ENCODE measurements at regions not wholly inside any gene's neighbourhood (a gene's known extent, or its start where the extent isn't known, plus 50 kb on each side); places are given as distances from the start of the nearest gene placed in this dataset.

DNA sequence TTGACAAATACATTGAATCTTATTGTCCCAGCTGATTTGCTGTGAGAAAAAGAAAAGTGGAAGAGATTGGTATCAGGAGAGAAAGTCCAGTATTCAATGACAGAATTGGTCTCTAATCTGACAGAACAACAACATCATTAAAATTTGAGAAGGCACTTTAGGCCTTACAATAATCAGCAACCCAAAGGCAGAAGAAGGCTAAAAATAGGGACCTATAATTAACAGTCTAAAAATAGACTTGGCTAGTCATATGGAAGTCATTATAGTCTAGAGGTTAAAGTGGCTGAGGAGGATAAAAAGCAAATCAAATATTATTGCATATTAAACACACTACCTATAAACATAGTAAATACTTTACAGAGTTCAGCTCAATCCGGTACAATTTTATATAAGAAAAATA is 393.6 kb upstream of the JAG1 start:
- no peaks in the 10 kb centered on the region for H4K20me1 ChIP-seq (ENCODE audit: insufficient read depth, low read length)
- Mint-ChIP-seq H3K27ac (ENCODE audit: unreplicated experiment) (no peak overlapping the region), H3K36me3 (ENCODE audit: low read depth, unreplicated experiment) (no peaks in the 10 kb centered on the region), H3K4me3 (ENCODE audit: unreplicated experiment) (no peak overlapping the region), H3K9me3 (ENCODE audit: unreplicated experiment) (peaks cover 4% of the 10 kb centered on the region), H3K4me1 (ENCODE audit: low read depth, unreplicated experiment) (peaks cover 2% of the 10 kb centered on the region), H3K27me3 (ENCODE audit: low read depth, unreplicated experiment) (no peaks in the 10 kb centered on the region)
- H3K4me1 ChIP-seq (ENCODE audit: insufficient read depth, low read length), result no peaks in the 10 kb centered on the region
- TF ChIP-seq EZH2 (IDR thresholded peaks at IDR 0.05; ENCODE audit: insufficient read depth, low read length), result no peak
- TF ChIP-seq, protein P1, sequence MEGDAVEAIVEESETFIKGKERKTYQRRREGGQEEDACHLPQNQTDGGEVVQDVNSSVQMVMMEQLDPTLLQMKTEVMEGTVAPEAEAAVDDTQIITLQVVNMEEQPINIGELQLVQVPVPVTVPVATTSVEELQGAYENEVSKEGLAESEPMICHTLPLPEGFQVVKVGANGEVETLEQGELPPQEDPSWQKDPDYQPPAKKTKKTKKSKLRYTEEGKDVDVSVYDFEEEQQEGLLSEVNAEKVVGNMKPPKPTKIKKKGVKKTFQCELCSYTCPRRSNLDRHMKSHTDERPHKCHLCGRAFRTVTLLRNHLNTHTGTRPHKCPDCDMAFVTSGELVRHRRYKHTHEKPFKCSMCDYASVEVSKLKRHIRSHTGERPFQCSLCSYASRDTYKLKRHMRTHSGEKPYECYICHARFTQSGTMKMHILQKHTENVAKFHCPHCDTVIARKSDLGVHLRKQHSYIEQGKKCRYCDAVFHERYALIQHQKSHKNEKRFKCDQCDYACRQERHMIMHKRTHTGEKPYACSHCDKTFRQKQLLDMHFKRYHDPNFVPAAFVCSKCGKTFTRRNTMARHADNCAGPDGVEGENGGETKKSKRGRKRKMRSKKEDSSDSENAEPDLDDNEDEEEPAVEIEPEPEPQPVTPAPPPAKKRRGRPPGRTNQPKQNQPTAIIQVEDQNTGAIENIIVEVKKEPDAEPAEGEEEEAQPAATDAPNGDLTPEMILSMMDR (IDR thresholded peaks at IDR 0.05; ENCODE audit: insufficient read depth, low read depth, low read length), result no peak
- H3K79me2 ChIP-seq (ENCODE audit: insufficient read depth, low read length), result no peaks in the 10 kb centered on the region
- no peak overlapping the region for H2AFZ ChIP-seq (ENCODE audit: low read depth, low read length)
- no peaks in the 10 kb centered on the region for H3K36me3 ChIP-seq (ENCODE audit: insufficient read depth, low read length)
- H3K9me3 ChIP-seq (ENCODE audit: insufficient read depth, low read depth, low read length), result no peaks in the 10 kb centered on the region
- H3K27ac ChIP-seq (ENCODE audit: low read depth, low read length), result no peak overlapping the region
- FAIRE-seq (no peak), DNase-seq (ENCODE audit: low read depth) (no peak)
- no peak overlapping the region for H3K9ac ChIP-seq (ENCODE audit: low read length)
- H3K27me3 ChIP-seq (ENCODE audit: insufficient read depth, low read length), result no peaks in the 10 kb centered on the region
- no peak overlapping the region for H3K4me2 ChIP-seq (ENCODE audit: low read length)
- H3K4me3 ChIP-seq (ENCODE audit: insufficient read depth, low read depth, low read length), result no peak overlapping the region

DNA sequence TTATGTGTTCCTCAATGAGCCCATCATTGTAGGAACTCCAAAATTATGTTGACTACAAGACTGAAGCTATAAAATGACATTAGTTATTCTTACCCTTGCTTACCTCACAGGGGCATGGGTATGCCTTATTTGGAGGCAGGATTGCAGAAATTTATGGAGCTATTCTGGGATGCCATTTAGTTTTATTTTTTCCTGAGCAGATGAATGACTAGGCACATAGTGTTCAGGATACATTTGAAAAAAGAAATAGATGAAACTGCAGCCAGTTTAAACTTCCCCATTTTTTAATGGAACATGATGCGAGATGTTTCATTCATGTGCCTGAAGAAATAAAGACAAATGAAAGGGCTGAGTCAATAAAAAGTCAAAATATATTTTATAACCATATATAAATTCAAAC is 399.2 kb upstream of the JAG1 start:
- Histone ChIP-seq H3K9ac (ENCODE audit: low read length) (no peak overlapping the region), H3K4me2 (ENCODE audit: low read length) (no peak overlapping the region), H3K9me3 (ENCODE audit: insufficient read depth, low read depth, low read length) (no peaks in the 10 kb centered on the region), H2AFZ (ENCODE audit: low read depth, low read length) (no peak overlapping the region), H3K4me1 (ENCODE audit: insufficient read depth, low read length) (no peaks in the 10 kb centered on the region), H3K79me2 (ENCODE audit: insufficient read depth, low read length) (no peaks in the 10 kb centered on the region), H3K36me3 (ENCODE audit: insufficient read depth, low read length) (no peaks in the 10 kb centered on the region), H4K20me1 (ENCODE audit: insufficient read depth, low read length) (no peaks in the 10 kb centered on the region), H3K4me3 (ENCODE audit: insufficient read depth, low read depth, low read length) (no peak overlapping the region), H3K27me3 (ENCODE audit: insufficient read depth, low read length) (no peaks in the 10 kb centered on the region), H3K27ac (ENCODE audit: low read depth, low read length) (no peak overlapping the region)
- H3K36me3 Mint-ChIP-seq (ENCODE audit: low read depth, unreplicated experiment), result no peaks in the 10 kb centered on the region
- H3K27ac Mint-ChIP-seq (ENCODE audit: unreplicated experiment), result no peak overlapping the region
- peaks cover 7% of the 10 kb centered on the region for H3K9me3 Mint-ChIP-seq (ENCODE audit: unreplicated experiment)
- H3K4me3 Mint-ChIP-seq (ENCODE audit: unreplicated experiment), result no peak overlapping the region
- H3K27me3 Mint-ChIP-seq (ENCODE audit: low read depth, unreplicated experiment), result no peaks in the 10 kb centered on the region
- no peaks in the 10 kb centered on the region for H3K4me1 Mint-ChIP-seq (ENCODE audit: low read depth, unreplicated experiment)
- FAIRE-seq, result no peak
- DNase-seq (ENCODE audit: low read depth), result no peak
- TF ChIP-seq, protein P1 (IDR thresholded peaks at IDR 0.05; ENCODE audit: insufficient read depth, low read depth, low read length), result no peak
- no peak for TF ChIP-seq EZH2 (IDR thresholded peaks at IDR 0.05; ENCODE audit: insufficient read depth, low read length)

DNA sequence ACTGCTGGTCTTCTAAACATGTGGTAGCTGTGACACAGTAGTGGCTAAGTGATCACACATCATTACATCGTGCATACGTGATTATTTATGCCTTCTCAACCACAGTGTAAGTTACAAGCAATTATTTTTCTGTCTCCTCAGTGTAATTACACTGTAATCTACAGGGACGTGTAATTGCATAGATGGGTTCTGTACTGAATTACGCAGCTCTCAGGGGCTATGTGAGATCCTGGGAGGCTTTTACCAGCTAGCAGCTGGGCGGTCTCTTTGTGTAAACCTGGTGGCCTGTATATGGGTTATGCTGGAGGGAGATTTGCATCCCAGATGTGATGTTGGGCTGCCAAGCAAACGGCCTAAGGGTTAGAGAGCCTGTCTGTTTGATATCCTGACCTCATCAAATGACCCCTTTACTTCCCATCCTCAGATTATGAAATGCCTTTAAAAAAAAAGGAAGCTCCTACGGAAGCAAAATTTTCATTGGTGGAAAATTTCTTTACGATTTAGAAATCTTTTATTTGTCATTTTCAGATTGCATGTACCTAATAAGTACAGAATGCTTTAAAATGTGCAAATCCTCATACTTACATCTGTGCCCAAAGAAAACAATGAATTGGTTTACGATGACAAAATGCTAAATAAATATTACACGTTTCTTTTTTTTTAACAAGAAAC is 402.8 kb upstream of the JAG1 start:
- Mint-ChIP-seq H3K9me3 (ENCODE audit: unreplicated experiment) (peaks cover 7% of the 10 kb centered on the region), H3K27ac (ENCODE audit: unreplicated experiment) (no peak overlapping the region), H3K4me1 (ENCODE audit: low read depth, unreplicated experiment) (no peaks in the 10 kb centered on the region), H3K36me3 (ENCODE audit: low read depth, unreplicated experiment) (no peaks in the 10 kb centered on the region), H3K4me3 (ENCODE audit: unreplicated experiment) (no peak overlapping the region), H3K27me3 (ENCODE audit: low read depth, unreplicated experiment) (no peaks in the 10 kb centered on the region)
- H3K4me3 ChIP-seq (ENCODE audit: insufficient read depth, low read depth, low read length), result no peak overlapping the region
- no peak overlapping the region for H3K4me2 ChIP-seq (ENCODE audit: low read length)
- no peaks in the 10 kb centered on the region for H3K79me2 ChIP-seq (ENCODE audit: insufficient read depth, low read length)
- no peak overlapping the region for H3K9ac ChIP-seq (ENCODE audit: low read length)
- no peaks in the 10 kb centered on the region for H4K20me1 ChIP-seq (ENCODE audit: insufficient read depth, low read length)
- TF ChIP-seq, protein P1 (IDR thresholded peaks at IDR 0.05; ENCODE audit: insufficient read depth, low read depth, low read length), result no peak
- TF ChIP-seq EZH2 (IDR thresholded peaks at IDR 0.05; ENCODE audit: insufficient read depth, low read length), result no peak
- no peaks in the 10 kb centered on the region for H3K36me3 ChIP-seq (ENCODE audit: insufficient read depth, low read length)
- H3K27me3 ChIP-seq (ENCODE audit: insufficient read depth, low read length), result no peaks in the 10 kb centered on the region
- no peaks in the 10 kb centered on the region for H3K4me1 ChIP-seq (ENCODE audit: insufficient read depth, low read length)
- FAIRE-seq (no peak), DNase-seq (ENCODE audit: low read depth) (no peak)
- no peak overlapping the region for H3K27ac ChIP-seq (ENCODE audit: low read depth, low read length)
- no peaks in the 10 kb centered on the region for H3K9me3 ChIP-seq (ENCODE audit: insufficient read depth, low read depth, low read length)
- peak overlapping the region; percentile 14 for H2AFZ ChIP-seq (ENCODE audit: low read depth, low read length)
